Erythroblast (primary cell): ENCODE measurements at regions not wholly inside any gene's neighbourhood (a gene's known extent, or its start where the extent isn't known, plus 50 kb on each side); places are given as distances from the start of the nearest gene placed in this dataset.

Source experiments
- GATA1 ChIP-seq: IDR thresholded peaks from 2 replicates; pipeline ENCODE4 v1.6.1; 2011; ENCODE audit warnings: low read depth, mild to moderate bottlenecking, control low read depth, low read length, moderate library complexity
- POLR2A ChIP-seq: IDR thresholded peaks from 2 replicates; pipeline ENCODE4 v1.6.1; 2011; ENCODE audit warnings: mild to moderate bottlenecking, low read length

DNA sequence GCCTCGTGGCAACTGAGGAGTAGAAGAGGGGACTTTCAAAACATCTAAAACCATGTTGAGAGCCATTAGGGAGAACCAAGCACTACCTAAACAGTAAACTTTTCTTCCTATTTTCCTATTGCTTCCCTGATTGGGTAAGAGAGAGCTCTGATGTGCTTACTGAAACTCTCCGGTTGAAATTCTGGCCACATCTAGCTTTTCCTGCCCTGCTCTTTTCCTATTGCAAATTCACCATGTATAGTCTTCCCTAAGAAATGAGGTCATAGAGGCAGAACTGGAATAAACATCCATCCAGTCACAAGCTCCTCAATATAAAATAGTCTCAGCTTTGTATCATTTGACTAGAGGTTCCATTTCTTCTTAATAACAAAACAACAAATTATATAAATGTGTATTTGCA is 199.5 kb upstream of the CNR1 start:
- no peak for TF ChIP-seq POLR2A
- no peak for TF ChIP-seq GATA1
